Fibroblast of lung (primary cell): ENCODE measurements at regions not wholly inside any gene's neighbourhood (a gene's known extent, or its start where the extent isn't known, plus 50 kb on each side); places are given as distances from the start of the nearest gene placed in this dataset.

Experiments used
- DNase-seq, 2 donors: peaks; one replicate each; pipeline versions ENCODE4 v3.0.0 to v3.0.0-alpha.2; 2010; ENCODE audit warnings: low read depth in 2 of 2
- H2AFZ ChIP-seq: 2 replicates; pipeline ENCODE4 v1.5.1; 2012; ENCODE audit warnings: low read length, control low read depth, inconsistent platforms
- H3K27ac ChIP-seq: 2 replicates; pipeline ENCODE4 v1.5.1; 2011; ENCODE audit warnings: low read length, control low read depth; ENCODE audit not compliant: insufficient read depth
- H3K27me3 ChIP-seq: 2 replicates; pipeline ENCODE4 v1.5.1; 2011; ENCODE audit warnings: mild to moderate bottlenecking, low read length; ENCODE audit not compliant: control insufficient read depth, insufficient read depth
- H3K36me3 ChIP-seq: 2 replicates; pipeline ENCODE4 v1.5.1; 2011; ENCODE audit warnings: low read length; ENCODE audit not compliant: control insufficient read depth, insufficient read depth
- H3K4me1 ChIP-seq: 2 replicates; pipeline ENCODE4 v1.5.1; 2011; ENCODE audit warnings: low read length; ENCODE audit not compliant: control insufficient read depth, insufficient read depth; ENCODE audit errors: extremely low read depth
- H3K4me2 ChIP-seq: 2 replicates; pipeline ENCODE4 v1.5.1; 2011; ENCODE audit warnings: low read length, control low read depth; ENCODE audit not compliant: insufficient read depth; ENCODE audit errors: extremely low read depth
- H3K4me3 ChIP-seq, 4 experiments: fragments of 200-600 bp in 1 of 4; sonication (generic) in 1 of 4; replicated peaks in 1 of 4; 2 replicates each; pipeline ENCODE4 v1.5.1; 2011 to 2016; ENCODE audit warnings: low read length in 4 of 4, low read depth in 3 of 4, mild to moderate bottlenecking in 3 of 4, control low read depth in 2 of 4, inconsistent platforms in 1 of 4, mixed read lengths in 1 of 4; ENCODE audit not compliant: insufficient read depth in 1 of 4; ENCODE audit errors: control extremely low read depth in 1 of 4
- H3K79me2 ChIP-seq: 2 replicates; pipeline ENCODE4 v1.5.1; 2012; ENCODE audit warnings: mild to moderate bottlenecking, low read length, inconsistent platforms; ENCODE audit not compliant: control insufficient read depth, insufficient read depth
- H3K9ac ChIP-seq: 2 replicates; pipeline ENCODE4 v1.5.1; 2011; ENCODE audit warnings: mild to moderate bottlenecking, low read length, control low read depth; ENCODE audit not compliant: insufficient read depth
- H3K9me3 ChIP-seq: 2 replicates; pipeline ENCODE4 v1.5.1; 2012; ENCODE audit warnings: low read depth, low read length; ENCODE audit not compliant: control insufficient read depth, insufficient read depth
- H4K20me1 ChIP-seq: 2 replicates; pipeline ENCODE4 v1.5.1; 2011; ENCODE audit warnings: low read length; ENCODE audit not compliant: control insufficient read depth, insufficient read depth; ENCODE audit errors: extremely low read depth
- CTCF ChIP-seq, 2 donors: IDR thresholded peaks in 1 of 2; conservative IDR thresholded peaks in 1 of 2; 1 replicate in 1 of 2; 2 replicates in 1 of 2; pipeline ENCODE4 v1.5.1; 2011 to 2012; ENCODE audit warnings: low read length in 2 of 2, control low read depth in 1 of 2, inconsistent platforms in 1 of 2, low read depth in 1 of 2, mild to moderate bottlenecking in 1 of 2
- EZH2 ChIP-seq: IDR thresholded peaks from 2 replicates; pipeline ENCODE4 v1.5.1; 2012; ENCODE audit warnings: low read length, control low read depth, mild to moderate bottlenecking; ENCODE audit errors: missing control alignments

- Histone ChIP-seq H3K4me2 (no peak overlapping the region), H3K27ac (no peak overlapping the region), H3K9ac (no peak overlapping the region), H3K36me3 (no peaks in the 10 kb centered on the region), H3K27me3 (no peaks in the 10 kb centered on the region), H2AFZ (no peak overlapping the region), H3K79me2 (no peaks in the 10 kb centered on the region), H4K20me1 (no peaks in the 10 kb centered on the region), H3K4me3 (no peak overlapping the region), H3K4me1 (no peaks in the 10 kb centered on the region), H3K9me3 (no peaks in the 10 kb centered on the region)
- DNase-seq = no peak
- TF ChIP-seq CTCF (conservative IDR thresholded peaks at IDR 0.05 in 1 of 2, IDR thresholded peaks at IDR 0.05 in 1 of 2; ENCODE audit: low read depth in 1 of 2, low read length in 2 of 2) (no peak), EZH2 (no peak)
Measured at GRCh38 chrX:147733369-147733768, 178.3 kb upstream of the FMR1 start.

- no peak overlapping the region for H3K4me3 ChIP-seq
- H3K9me3 ChIP-seq = no peaks in the 10 kb centered on the region
- no peak overlapping the region for H2AFZ ChIP-seq
- no peak overlapping the region for H3K27ac ChIP-seq
- H3K79me2 ChIP-seq = no peaks in the 10 kb centered on the region
- H3K27me3 ChIP-seq = no peaks in the 10 kb centered on the region
- no peak overlapping the region for H3K9ac ChIP-seq
- TF ChIP-seq CTCF (conservative IDR thresholded peaks at IDR 0.05 in 1 of 2, IDR thresholded peaks at IDR 0.05 in 1 of 2; ENCODE audit: low read depth in 1 of 2, low read length in 2 of 2) = no peak
- no peak for TF ChIP-seq EZH2
- no peak for DNase-seq
- H3K4me2 ChIP-seq = no peak overlapping the region
- no peaks in the 10 kb centered on the region for H4K20me1 ChIP-seq
- H3K36me3 ChIP-seq = no peaks in the 10 kb centered on the region
- H3K4me1 ChIP-seq = no peaks in the 10 kb centered on the region
Measured at GRCh38 chrX:147735364-147735763, 176.4 kb upstream of the FMR1 start.

- Histone ChIP-seq H3K4me2 (no peak overlapping the region), H2AFZ (no peak overlapping the region), H3K36me3 (no peaks in the 10 kb centered on the region), H3K4me1 (no peaks in the 10 kb centered on the region), H3K79me2 (no peaks in the 10 kb centered on the region), H4K20me1 (no peaks in the 10 kb centered on the region), H3K27ac (no peak overlapping the region), H3K4me3 (no peak overlapping the region), H3K9ac (no peak overlapping the region), H3K9me3 (no peaks in the 10 kb centered on the region), H3K27me3 (no peaks in the 10 kb centered on the region)
- DNase-seq = no peak
- TF ChIP-seq EZH2 = no peak
- no peak for TF ChIP-seq CTCF (conservative IDR thresholded peaks at IDR 0.05 in 1 of 2, IDR thresholded peaks at IDR 0.05 in 1 of 2; ENCODE audit: low read depth in 1 of 2, low read length in 2 of 2)
Measured at GRCh38 chrX:147736045-147736444, 175.7 kb upstream of the FMR1 start.
